LoVo (cell line): ENCODE measurements at regions not wholly inside any gene's neighbourhood (a gene's known extent, or its start where the extent isn't known, plus 50 kb on each side); places are given as distances from the start of the nearest gene placed in this dataset.
"Not testable (repeated sequence)": the region's sequence is repeated elsewhere in the genome, so short reads cannot be mapped to it uniquely, and the experiment has no call there.

Experiments
- DNase-seq: peaks from one replicate; pipeline ENCODE4 v3.0.0-alpha.2; 2016; ENCODE audit warnings: low spot score

GRCh38 chr9:106438928-106439327, 424.0 kb upstream of the ZNF462 start:
- DNase-seq = no peak

DNA sequence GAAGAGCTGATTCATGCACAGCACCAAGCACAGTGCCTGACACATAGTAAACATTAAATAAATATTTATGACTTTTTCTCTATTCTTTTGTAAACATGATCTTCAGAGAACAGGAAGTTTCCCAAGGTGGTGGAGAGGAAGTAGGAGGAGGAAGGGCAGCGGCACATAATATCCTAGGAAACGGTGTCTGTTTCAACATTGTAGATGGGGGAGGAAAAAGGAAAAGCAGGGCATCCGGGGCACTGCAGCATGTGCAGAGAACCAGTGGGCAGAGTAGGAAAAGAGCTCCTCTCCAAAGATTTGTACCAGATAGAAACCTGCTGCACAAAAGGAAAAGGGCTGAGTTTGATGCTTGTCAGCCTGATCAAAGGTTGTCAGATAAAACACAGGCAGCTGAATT, 421.7 kb upstream of the ZNF462 start:
- no peak for DNase-seq

DNA sequence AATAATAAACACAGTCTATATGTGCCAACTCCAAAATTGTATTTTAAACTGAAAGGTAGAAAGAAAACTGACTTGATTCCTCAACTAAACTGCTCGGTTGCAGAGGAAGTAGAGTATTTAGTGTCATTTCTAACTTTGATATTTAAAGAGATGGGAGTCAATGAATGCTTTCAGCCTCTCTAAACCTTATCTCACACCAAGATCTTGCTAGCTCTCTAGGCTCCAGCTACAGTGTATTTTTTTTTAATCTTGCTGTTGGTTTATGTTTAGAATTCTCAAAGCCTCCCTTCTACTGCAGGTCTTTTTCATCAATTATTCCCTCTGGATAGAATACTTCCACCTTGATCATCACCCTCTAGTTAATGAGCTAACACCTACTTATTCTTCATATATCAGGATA, 419.4 kb upstream of the ZNF462 start:
- DNase-seq = no peak

DNA sequence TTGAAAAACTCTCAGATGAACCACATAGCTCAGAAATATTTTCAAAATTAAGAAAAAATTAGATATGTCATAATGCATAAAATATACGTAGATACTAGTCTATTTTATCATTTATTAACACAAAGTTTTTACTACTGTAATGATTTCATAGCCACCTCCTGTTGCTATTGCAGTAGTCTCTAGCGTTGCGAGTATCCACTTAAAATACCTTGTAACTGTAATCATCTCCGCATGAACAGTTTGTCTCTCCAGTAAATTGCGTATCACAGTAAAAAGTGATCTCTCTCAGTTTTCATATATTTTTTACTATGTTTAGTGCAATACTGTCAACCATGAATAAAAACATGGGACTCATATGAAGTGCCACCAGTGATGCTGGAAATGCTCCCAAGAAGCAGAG, 417.9 kb upstream of the ZNF462 start:
- no peak for DNase-seq

GRCh38 chr9:106449336-106449927, 413.5 kb upstream of the ZNF462 start:
- no peak for DNase-seq

- no peak for DNase-seq
These were observed 412.4 kb upstream of the ZNF462 start for GRCh38 chr9:106450549-106450948.

- DNase-seq = no peak
These were observed 411.7 kb upstream of the ZNF462 start for GRCh38 chr9:106451223-106451622.

- DNase-seq = no peak
These were observed 406.4 kb upstream of the ZNF462 start for GRCh38 chr9:106456581-106456980.

- DNase-seq = no peak
These were observed 395.7 kb upstream of the ZNF462 start for GRCh38 chr9:106467113-106467864.

- no peak for DNase-seq
These were observed 395.2 kb upstream of the ZNF462 start for GRCh38 chr9:106467865-106468164.

DNA sequence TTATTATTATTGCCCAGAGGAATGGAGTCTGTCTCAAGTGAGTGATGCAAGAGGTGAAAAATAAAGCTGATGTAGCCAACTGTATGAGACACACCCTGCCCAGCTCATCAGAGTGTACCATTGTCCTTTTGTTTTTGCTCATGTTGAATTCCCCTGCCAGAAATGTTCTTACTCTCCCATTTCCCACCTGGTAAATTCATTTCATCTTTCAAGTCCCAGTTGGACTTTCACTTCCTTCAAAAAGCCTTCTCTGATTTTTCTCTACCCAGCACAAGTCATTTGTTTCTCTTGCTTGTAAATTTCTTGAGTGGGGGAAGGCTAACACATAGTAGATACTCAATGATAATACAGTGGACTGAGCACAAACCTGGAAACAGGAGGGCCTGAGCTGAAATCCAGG, 394.5 kb upstream of the ZNF462 start:
- DNase-seq = no peak

DNA sequence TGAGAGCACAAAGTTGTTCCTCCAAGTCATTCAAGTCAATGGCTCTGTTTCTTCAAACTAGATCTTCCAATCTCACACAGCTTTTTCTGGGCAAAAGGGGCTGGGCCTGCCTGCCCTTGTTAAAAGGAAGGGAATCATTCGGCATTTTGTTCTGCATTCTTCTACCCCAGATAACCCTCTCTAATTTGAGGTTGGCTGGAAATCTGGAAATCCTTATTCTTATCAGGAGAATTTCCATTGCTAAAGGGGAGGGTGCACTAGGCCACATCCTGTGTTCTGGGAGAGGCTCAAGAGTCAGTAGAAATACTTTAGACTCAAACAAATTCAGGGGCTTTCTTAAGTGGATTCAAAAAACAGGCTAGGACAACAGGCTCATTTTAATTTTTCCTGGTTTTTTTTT, 384.7 kb upstream of the ZNF462 start:
- DNase-seq = no peak

DNA sequence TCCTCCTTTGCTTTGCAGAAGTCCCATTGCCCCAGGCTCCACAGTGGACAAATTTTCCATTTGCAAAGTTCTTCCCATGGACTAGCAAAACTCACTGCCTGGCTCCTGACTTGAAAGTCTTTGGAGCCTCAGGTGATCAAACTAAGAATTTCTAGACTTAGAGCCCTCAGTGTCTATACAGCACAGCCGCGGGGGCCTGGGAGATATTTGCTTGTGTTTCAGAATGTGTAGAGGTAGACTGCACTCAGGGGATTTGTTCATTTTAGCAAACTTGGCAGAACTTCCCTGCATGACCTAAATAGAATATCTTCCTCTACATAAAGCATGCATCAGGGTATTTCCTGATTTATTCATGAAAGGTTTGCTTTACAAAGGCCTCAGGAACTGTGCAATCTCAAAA, 384.2 kb upstream of the ZNF462 start:
- no peak for DNase-seq

- DNase-seq = no peak
These were observed 383.3 kb upstream of the ZNF462 start for GRCh38 chr9:106479679-106480078.

- DNase-seq = no peak
These were observed 381.9 kb upstream of the ZNF462 start for GRCh38 chr9:106481013-106481609.

DNA sequence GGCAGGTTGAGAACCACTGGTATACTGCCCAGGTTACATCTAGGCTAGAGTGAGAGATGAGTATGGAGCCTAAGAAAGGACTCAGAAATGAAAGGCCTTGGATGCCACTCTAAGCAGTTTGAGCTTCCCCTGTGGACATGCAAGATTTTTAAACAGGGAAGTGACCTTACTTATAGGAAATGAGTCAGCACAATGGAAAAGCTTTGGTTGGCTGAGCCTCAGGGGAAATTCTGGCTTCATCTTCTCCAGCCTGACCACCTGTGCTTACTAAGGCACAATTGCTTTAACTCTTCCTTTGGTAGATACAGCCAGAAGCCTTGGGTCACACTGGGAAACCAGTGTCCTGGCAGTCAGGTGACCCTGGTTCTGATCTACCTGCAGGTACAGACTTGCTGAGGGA, 380.2 kb upstream of the ZNF462 start:
- no peak for DNase-seq

DNA sequence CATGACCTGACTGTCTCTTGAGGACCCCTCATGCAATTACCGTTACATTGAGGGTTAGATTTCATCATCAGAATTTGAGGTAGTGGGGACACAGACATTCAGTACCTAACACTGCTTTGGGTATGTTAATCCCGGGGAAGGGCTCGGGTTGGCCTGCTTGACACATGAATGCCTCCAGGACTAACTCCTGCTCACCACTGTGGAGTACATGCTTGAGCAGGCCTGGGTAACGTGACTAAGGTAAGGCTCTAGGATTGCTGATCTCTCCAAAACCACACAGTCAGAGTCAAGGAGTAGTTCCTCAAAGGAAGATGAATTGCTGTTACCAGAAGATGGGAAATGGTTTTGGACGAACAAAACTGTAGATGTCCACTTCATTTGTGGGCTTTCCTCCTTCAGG, 376.3 kb upstream of the ZNF462 start:
- DNase-seq = no peak

DNA sequence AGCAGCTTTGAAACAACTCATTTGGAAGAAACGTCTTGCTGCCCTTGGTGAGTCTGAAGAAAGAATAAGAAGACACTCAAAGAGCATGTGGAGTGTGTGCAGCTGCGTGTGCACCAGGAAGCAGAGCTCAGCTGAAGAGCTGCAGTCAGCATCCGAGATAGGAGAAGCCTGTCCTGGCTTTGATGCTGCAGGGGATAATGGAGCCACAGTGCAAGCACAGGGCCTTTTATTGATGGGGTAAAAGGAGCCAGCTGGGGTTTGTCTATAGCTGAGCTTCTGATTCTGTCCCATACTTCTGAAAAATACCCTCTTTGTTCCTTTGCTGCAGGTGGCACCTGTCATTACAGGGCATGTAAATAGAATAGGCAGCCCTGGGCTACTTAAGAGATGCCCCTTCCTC, 375.7 kb upstream of the ZNF462 start:
- no peak for DNase-seq

GRCh38 chr9:106492126-106492525, 370.8 kb upstream of the ZNF462 start:
- DNase-seq = not testable (repeated sequence)

GRCh38 chr9:106500171-106500570, 362.8 kb upstream of the ZNF462 start:
- no peak for DNase-seq

GRCh38 chr9:106501210-106501609, 361.8 kb upstream of the ZNF462 start:
- DNase-seq = not testable (repeated sequence)

DNA sequence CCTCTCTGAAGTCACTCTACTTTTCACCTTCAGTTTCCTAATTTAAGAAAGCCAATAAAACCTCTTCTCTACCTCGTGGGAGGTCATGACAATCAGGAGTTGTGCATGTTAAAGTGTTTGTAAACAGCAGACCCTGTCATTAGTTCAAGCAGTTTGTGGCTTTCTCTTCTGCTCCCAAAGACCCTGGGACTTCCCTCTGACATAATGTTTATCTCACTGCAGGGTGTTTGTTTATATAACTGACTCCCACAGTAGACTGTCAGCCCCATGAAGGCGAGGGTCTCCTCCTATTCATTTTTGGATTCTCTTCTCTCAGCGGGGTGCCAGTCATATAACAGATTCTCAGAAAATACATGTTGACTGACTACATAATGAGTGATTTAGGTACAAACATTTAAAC, 360.0 kb upstream of the ZNF462 start:
- no peak for DNase-seq

DNA sequence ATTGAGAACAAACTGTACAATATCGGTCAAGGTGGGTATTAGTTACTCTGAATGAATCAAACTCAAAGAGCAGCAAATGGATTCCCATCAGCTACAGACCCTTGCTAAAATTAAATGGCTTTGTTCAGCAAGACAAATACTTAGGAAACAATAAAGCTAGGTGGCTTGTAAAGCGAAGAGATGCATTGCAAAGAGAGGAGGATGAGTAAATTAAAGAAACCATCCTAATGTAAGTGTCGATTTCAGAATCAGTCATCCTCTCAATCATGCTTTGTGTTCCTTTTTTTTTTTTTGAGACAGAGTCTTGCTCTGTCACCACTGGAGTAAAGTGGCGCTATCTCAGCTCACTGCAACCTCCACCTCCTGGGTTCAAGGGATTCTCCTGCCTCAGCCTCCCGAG, 359.2 kb upstream of the ZNF462 start:
- DNase-seq = no peak

GRCh38 chr9:106526716-106527204, 336.2 kb upstream of the ZNF462 start:
- no peak for DNase-seq
